Colonic mucosa (tissue), 4 donors: ENCODE measurements at regions not wholly inside any gene's neighbourhood (a gene's known extent, or its start where the extent isn't known, plus 50 kb on each side); places are given as distances from the start of the nearest gene placed in this dataset.

ENCODE experiments used
- DNase-seq: peaks from one replicate; pipeline ENCODE4 v3.0.0-alpha.2; 2020
- H3K27ac ChIP-seq: fragments of 200-600 bp; one replicate; pipeline ENCODE4 v1.8.0; 2021
- H3K27me3 ChIP-seq: fragments of 200-600 bp; one replicate; pipeline ENCODE4 v1.8.0; 2021
- H3K36me3 ChIP-seq: fragments of 200-600 bp; one replicate; pipeline ENCODE4 v1.8.0; 2021
- H3K4me1 ChIP-seq: fragments of 200-600 bp; one replicate; pipeline ENCODE4 v1.8.0; 2021; ENCODE audit warnings: mild to moderate bottlenecking
- H3K4me3 ChIP-seq: fragments of 200-600 bp; one replicate; pipeline ENCODE4 v1.8.0; 2021
- H3K9ac ChIP-seq, 2 donors: one replicate each; pipeline ENCODE4 v1.7.0; 2013; ENCODE audit warnings: control low read depth in 2 of 2, low read depth in 2 of 2, low read length in 2 of 2
- H3K9me3 ChIP-seq: fragments of 200-600 bp; one replicate; pipeline ENCODE4 v1.8.0; 2021
- intact Hi-C: fragments of 100-400 bp; cut with DNase I; formaldehyde crosslinking; loops from one replicate; pipeline ENCODE4 v1.14.1; 2022
- TF ChIP-seq, protein P1 (sequence below): fragments of 200-600 bp; IDR thresholded peaks from one replicate; pipeline ENCODE4 v1.8.0; 2022; ENCODE audit warnings: antibody characterized with exemption, mild to moderate bottlenecking
- donor health status: healthy.
- donor health status: DM: no; HTN: no; CAD: no.
- donor health status: DM: no; HTN: no; CAD: no.

DNA sequence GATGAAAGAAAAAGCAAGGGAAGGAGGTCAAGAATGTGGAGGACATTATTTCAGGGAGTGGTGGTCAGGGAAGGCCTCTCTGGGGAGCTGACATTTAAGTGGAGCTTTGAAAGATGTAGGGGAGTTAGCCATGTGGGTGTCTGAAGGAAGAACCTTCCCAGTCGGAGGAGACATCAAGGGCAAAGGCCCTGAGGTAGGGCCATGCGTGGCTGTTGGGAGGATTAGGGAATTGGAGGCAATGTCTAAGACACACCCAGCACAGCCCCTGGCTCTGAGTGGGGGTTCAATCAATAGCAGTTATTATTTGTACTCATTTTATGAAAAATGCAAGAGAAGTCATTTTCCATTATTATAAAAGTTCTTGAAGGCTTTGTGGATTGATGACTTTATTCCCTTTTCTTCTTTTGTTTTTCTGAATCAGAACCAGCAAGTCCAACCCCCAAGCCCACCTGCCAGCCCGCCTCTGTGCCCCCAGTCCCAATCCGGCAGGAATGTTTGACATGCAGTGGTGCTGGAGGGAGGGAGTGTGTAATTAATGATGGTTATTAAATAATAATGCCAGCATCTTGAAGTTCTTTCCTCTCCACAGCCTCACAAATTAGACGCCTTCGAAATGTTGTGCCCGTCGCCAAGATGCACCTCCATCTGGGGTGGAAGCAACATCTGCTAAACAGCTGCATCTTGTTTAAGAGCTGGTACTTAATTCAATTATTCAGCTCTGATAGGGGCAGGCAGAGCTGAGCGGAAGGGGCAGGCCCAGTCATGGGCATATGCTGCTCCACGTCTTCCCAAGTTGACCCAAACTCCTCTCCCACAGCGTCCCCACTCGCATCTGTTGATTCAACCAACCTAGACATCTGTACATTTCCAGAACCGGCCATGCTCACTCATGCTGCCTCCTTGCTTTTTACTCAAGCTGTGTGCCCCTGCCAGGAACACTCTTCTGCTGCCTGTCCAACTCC lies 81.3 kb upstream of the SIRPA start:
- TF ChIP-seq, protein P1, sequence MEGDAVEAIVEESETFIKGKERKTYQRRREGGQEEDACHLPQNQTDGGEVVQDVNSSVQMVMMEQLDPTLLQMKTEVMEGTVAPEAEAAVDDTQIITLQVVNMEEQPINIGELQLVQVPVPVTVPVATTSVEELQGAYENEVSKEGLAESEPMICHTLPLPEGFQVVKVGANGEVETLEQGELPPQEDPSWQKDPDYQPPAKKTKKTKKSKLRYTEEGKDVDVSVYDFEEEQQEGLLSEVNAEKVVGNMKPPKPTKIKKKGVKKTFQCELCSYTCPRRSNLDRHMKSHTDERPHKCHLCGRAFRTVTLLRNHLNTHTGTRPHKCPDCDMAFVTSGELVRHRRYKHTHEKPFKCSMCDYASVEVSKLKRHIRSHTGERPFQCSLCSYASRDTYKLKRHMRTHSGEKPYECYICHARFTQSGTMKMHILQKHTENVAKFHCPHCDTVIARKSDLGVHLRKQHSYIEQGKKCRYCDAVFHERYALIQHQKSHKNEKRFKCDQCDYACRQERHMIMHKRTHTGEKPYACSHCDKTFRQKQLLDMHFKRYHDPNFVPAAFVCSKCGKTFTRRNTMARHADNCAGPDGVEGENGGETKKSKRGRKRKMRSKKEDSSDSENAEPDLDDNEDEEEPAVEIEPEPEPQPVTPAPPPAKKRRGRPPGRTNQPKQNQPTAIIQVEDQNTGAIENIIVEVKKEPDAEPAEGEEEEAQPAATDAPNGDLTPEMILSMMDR: no peak
- H3K27ac ChIP-seq: no peak overlapping the region
- no peak overlapping the region for H3K9ac ChIP-seq
- DNase-seq: no peak
- no peaks in the 10 kb centered on the region for H3K9me3 ChIP-seq
- H3K36me3 ChIP-seq: no peaks in the 10 kb centered on the region
- no peaks in the 10 kb centered on the region for H3K27me3 ChIP-seq
- no peaks in the 10 kb centered on the region for H3K4me1 ChIP-seq
- intact Hi-C loops: no loop called here
- no peak overlapping the region for H3K4me3 ChIP-seq

DNA sequence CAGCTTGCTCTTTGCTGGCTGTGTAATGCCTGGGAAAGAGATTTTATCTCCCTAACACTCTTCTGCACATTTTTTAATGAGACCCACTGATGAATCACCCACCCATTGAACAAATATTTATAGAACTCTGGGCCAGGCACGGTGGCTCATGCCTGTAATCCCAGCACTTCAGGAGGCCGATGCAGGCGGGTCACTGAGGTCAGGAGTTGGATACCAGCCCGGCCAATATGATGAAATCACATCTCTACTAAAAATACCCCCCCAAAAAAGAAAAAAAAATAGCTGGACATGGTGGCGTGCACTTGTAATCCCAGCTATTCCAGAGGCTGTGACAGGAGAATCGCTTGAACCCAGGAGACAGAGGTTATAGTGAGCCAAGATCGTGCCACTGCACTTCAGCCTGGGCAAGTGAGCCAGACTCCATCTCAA lies 82.1 kb upstream of the SIRPA start:
- H3K27me3 ChIP-seq: no peaks in the 10 kb centered on the region
- TF ChIP-seq, protein P1: no peak
- intact Hi-C loops: no loop called here
- no peak for DNase-seq
- no peaks in the 10 kb centered on the region for H3K36me3 ChIP-seq
- no peaks in the 10 kb centered on the region for H3K9me3 ChIP-seq
- H3K9ac ChIP-seq: no peak overlapping the region
- H3K4me1 ChIP-seq: no peaks in the 10 kb centered on the region
- H3K27ac ChIP-seq: no peak overlapping the region
- no peak overlapping the region for H3K4me3 ChIP-seq

DNA sequence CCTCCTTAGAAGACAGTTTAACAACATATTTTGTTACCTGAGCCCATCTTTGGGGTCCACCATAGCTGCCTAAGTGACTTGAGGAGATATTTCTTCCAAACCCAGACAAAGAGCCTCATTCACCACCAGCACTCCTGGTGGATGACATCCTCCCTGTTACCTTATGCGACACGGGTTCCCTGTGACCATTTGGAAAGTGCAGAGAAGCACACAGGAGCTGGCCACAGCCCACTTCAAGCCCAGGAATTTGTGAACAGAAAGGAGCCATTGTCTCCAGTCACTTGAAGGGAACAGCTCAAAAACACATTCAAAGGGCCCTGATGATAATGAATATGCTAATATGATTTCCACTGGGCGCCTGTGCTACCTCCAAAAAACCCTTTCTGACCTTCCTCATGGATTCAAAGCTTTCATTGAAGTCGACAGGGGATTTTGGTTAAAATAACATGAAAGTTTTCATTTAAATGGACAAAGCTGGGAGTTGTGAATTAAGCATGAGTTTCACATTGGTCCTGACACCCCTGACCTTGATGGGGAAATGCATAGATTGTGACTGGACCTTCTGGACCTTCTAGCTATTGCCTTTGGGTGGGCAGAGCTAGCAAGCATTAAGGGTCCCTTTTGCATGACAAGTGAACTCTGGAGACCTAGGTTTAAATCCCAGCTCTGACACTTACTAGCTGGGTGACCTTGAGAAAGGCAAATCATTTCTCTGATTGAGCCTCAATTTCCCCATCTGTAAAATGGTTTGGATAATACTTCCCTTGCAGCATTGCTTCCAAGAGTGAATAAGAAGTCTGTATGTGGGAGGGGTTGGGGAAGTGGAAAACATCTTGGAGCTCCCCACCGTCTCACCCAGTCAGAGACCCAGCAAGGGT lies 83.3 kb upstream of the SIRPA start:
- intact Hi-C loops: no loop called here
- H3K9ac ChIP-seq: no peak overlapping the region
- TF ChIP-seq, protein P1: no peak
- H3K27ac ChIP-seq: peak overlapping the region; percentile 44
- H3K27me3 ChIP-seq: no peaks in the 10 kb centered on the region
- H3K4me1 ChIP-seq: no peaks in the 10 kb centered on the region
- H3K9me3 ChIP-seq: no peaks in the 10 kb centered on the region
- H3K36me3 ChIP-seq: no peaks in the 10 kb centered on the region
- H3K4me3 ChIP-seq: no peak overlapping the region
- DNase-seq: no peak

DNA sequence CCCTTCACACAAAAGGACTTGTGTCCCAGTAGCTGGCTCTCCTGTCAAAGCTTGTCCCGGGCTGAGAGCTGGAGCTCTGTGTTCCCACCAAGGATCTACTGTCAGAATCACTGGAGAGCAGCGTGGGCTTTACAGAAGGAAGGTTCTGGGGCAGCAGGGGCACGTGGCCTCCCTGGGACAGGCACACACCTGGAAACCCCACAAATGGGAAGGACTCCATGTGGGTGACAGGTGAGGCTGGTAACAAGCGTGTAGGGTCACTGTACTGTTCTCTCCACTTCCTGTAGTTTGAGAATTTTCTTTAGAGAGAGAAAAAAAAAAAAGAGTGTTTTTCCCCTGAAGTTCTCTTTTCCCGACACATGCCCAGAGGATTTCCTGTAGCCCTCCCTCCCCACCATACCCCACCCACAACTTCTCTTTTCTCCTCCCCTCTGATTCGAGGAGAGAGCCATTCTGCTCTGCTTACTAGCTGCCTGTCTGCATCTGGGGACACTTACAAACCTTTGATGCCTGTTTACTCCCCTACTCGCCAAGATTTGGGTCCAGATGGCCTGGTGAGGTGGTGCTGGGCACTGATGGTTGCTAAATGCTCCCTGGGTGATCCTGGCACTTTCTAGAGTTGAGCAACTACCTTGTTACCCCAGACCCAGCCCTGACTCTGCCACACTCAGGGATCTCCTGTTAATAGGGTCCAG lies 84.1 kb upstream of the SIRPA start:
- intact Hi-C loops: no loop called here
- no peak for DNase-seq
- TF ChIP-seq, protein P1: no peak
- Histone ChIP-seq H3K9ac (no peak overlapping the region), H3K27ac (peak overlapping the region; percentile 44), H3K4me3 (no peak overlapping the region), H3K4me1 (no peaks in the 10 kb centered on the region), H3K9me3 (no peaks in the 10 kb centered on the region), H3K36me3 (no peaks in the 10 kb centered on the region), H3K27me3 (no peaks in the 10 kb centered on the region)

DNA sequence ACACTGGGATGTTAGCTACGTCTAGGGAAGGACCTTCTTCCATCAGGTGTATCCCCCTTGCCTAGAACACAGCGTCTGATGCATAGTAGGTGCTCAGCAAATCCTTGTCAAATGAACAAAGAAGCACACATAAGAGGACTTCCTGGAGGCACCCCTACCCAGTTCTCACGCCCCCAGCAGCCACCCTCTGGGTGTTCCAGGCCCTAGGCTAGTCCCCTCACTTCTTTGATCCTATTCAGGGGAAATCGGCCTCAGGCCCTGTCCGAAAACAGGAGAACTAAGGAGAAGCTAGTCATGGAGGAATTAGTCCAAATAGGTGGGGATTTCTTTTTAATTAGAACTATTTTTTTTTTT lies 84.7 kb upstream of the SIRPA start:
- TF ChIP-seq, protein P1: no peak
- intact Hi-C loops: no loop called here
- H3K9ac ChIP-seq: no peak overlapping the region

More for the DNA sequence above, 84.7 kb upstream of the SIRPA start:
- Histone ChIP-seq H3K27ac (peak overlapping the region; percentile 32), H3K4me1 (no peaks in the 10 kb centered on the region), H3K36me3 (no peaks in the 10 kb centered on the region), H3K4me3 (no peak overlapping the region), H3K27me3 (no peaks in the 10 kb centered on the region), H3K9me3 (no peaks in the 10 kb centered on the region)
- no peak for DNase-seq
